Pancreas (tissue), 10 donors: ENCODE measurements at regions not wholly inside any gene's neighbourhood (a gene's known extent, or its start where the extent isn't known, plus 50 kb on each side); places are given as distances from the start of the nearest gene placed in this dataset.

Source experiments
- ATAC-seq, 4 donors: fragments of 200-7000 bp; cut with Tn5 transposase; one replicate each; pipeline versions ENCODE4 v1.8.0 to v1.9.1; 2020; ENCODE audit warnings: mild to moderate bottlenecking in 4 of 4, moderate library complexity in 4 of 4
- DNase-seq, 6 donors: peaks; one replicate each; pipeline ENCODE4 v3.0.0-alpha.2; 2020
- FAIRE-seq: peaks from 2 replicates; lab custom pipeline; 2012; peaks lifted over from hg19 to GRCh38; lab: Jason Lieb, UNC
- H3K27ac ChIP-seq, 4 donors: fragments of 200-600 bp; sonication (generic); 1 replicate in 3 of 4; 2 replicates in 1 of 4; pipeline versions ENCODE4 v1.5.0 to v1.8.0; 2020
- H3K27me3 ChIP-seq, 4 donors: fragments of 200-600 bp; one replicate each; pipeline ENCODE4 v1.8.0; 2021
- H3K36me3 ChIP-seq, 3 donors: fragments of 200-600 bp; sonication (generic) in 1 of 3; one replicate each; pipeline versions ENCODE4 v1.5.0 to v1.8.0; 2020 to 2021
- H3K4me1 ChIP-seq, 3 donors: fragments of 200-600 bp; one replicate each; pipeline ENCODE4 v1.8.0; 2021
- H3K4me3 ChIP-seq, 4 donors: fragments of 200-600 bp; sonication (generic) in 2 of 4; one replicate each; pipeline versions ENCODE4 v1.5.0 to v1.8.0; 2020 to 2021
- H3K9me3 ChIP-seq, 4 donors: fragments of 200-600 bp; one replicate each; pipeline ENCODE4 v1.8.0; 2021
- CTCF ChIP-seq, 4 donors: fragments of 200-600 bp; sonication (generic) in 3 of 4; IDR thresholded peaks; one replicate each; pipeline versions ENCODE4 v1.5.0 to v1.8.0; 2021; ENCODE audit warnings: antibody characterized with exemption in 4 of 4
- WGBS, 2 donors: extraction: QIAGEN DNeasy Blood & Tissue Kit; methylation state at CpG; one replicate each; pipeline ENCODE4 v1.1.7; 2013; 5-methylcytosine and 5-hydroxymethylcytosine counted together
- intact Hi-C, 3 donors: fragments of 100-400 bp; cut with DNase I; formaldehyde crosslinking; loops; one replicate each; pipeline versions ENCODE4 v1.11.1 to v1.14.2; 2022
- donor health status: healthy with polysubstance abuse.
- donor health status: DM: no; HTN: no; CAD: no; lungs with moderate emphysema.
- donor health status: DM: no; HTN: no; CAD: no.
- donor health status: control.
- donor health status: control.
- donor health status: Bipolar disorder and iron deficiency.
- donor health status: DM: yes; HTN: yes; CAD: no.
- donor health status: DM: no; HTN: no; CAD: no.
- donor health status: DM: no; HTN: no; CAD: no.
- donor health status: DM: yes; HTN: yes; CAD: no.

GRCh38 chr22:47802421-47802820 lies 1040.0 kb downstream of the TBC1D22A start:
- no peaks in the 10 kb centered on the region for H3K4me1 ChIP-seq
- H3K9me3 ChIP-seq: peaks cover 0 to 3% (median 0%) of the 10 kb centered on the region in 4 donors
- FAIRE-seq: no peak
- H3K4me3 ChIP-seq: no peak overlapping the region
- no peaks in the 10 kb centered on the region for H3K27me3 ChIP-seq
- TF ChIP-seq CTCF (IDR thresholded peaks at IDR 0.05): no peak
- 57 to 75% methylated on average over 14 of the region's 14 CpGs for WGBS, 2 donors
- no peak overlapping the region for H3K27ac ChIP-seq
- DNase-seq: no peak
- intact Hi-C loops: no loop called here
- ATAC-seq: no peak
- no peaks in the 10 kb centered on the region for H3K36me3 ChIP-seq

- DNase-seq (no peak), ATAC-seq (no peak), FAIRE-seq (no peak)
- intact Hi-C loops: no loop called here
- TF ChIP-seq CTCF (IDR thresholded peaks at IDR 0.05): no peak
- H3K4me1 ChIP-seq: no peaks in the 10 kb centered on the region
- H3K36me3 ChIP-seq: no peaks in the 10 kb centered on the region
- H3K27me3 ChIP-seq: no peaks in the 10 kb centered on the region
- H3K4me3 ChIP-seq: no peak overlapping the region
- 69 to 77% methylated on average over 11 of the region's 11 CpGs for WGBS, 2 donors
- H3K27ac ChIP-seq: no peak overlapping the region
- H3K9me3 ChIP-seq: peaks cover 0 to 3% (median 0%) of the 10 kb centered on the region in 4 donors
These were observed 1039.2 kb downstream of the TBC1D22A start for GRCh38 chr22:47801541-47802245.

GRCh38 chr22:47798229-47798628 lies 1035.8 kb downstream of the TBC1D22A start:
- no peak for TF ChIP-seq CTCF (IDR thresholded peaks at IDR 0.05)
- no peaks in the 10 kb centered on the region for H3K27me3 ChIP-seq
- no peaks in the 10 kb centered on the region for H3K4me1 ChIP-seq
- H3K9me3 ChIP-seq: peaks cover 0 to 3% (median 0%) of the 10 kb centered on the region in 4 donors
- 65 to 85% methylated on average over 4 of the region's 4 CpGs for WGBS, 2 donors
- no peaks in the 10 kb centered on the region for H3K36me3 ChIP-seq
- ATAC-seq: no peak
- intact Hi-C loops: no loop called here
- H3K27ac ChIP-seq: no peak overlapping the region
- H3K4me3 ChIP-seq: no peak overlapping the region
- DNase-seq: no peak
- no peak for FAIRE-seq

GRCh38 chr22:47797342-47797945 lies 1035.0 kb downstream of the TBC1D22A start:
- intact Hi-C loops: no loop called here

More at GRCh38 chr22:47797342-47797945, 1035.0 kb downstream of the TBC1D22A start:
- WGBS, 2 donors: 60 to 77% methylated on average over 6 of the region's 6 CpGs
- no peaks in the 10 kb centered on the region for H3K4me1 ChIP-seq
- H3K9me3 ChIP-seq: peaks cover 0 to 3% (median 0%) of the 10 kb centered on the region in 4 donors
- no peak overlapping the region for H3K4me3 ChIP-seq
- no peak for TF ChIP-seq CTCF (IDR thresholded peaks at IDR 0.05)
- FAIRE-seq (no peak), ATAC-seq (no peak), DNase-seq (no peak)
- no peak overlapping the region for H3K27ac ChIP-seq
- no peaks in the 10 kb centered on the region for H3K27me3 ChIP-seq
- no peaks in the 10 kb centered on the region for H3K36me3 ChIP-seq
